GM13976 (cell line): ENCODE measurements at regions not wholly inside any gene's neighbourhood (a gene's known extent, or its start where the extent isn't known, plus 50 kb on each side); places are given as distances from the start of the nearest gene placed in this dataset.

Experiments used
- DNase-seq: peaks from one replicate; pipeline ENCODE4 v3.0.0; 2012; ENCODE audit warnings: low spot score
- in situ Hi-C: fragments of 300-500 bp; cut with MboI; formaldehyde crosslinking; loops from one replicate; pipeline ENCODE4 v1.12.0; 2022; ENCODE audit warnings: low sequenced_read_pairs, mixed read lengths, inconsistent platforms; ENCODE audit not compliant: unreplicated experiment
- TF ChIP-seq, protein P1 (sequence below): IDR thresholded peaks from 2 replicates; pipeline ENCODE4 v1.5.1; 2012; ENCODE audit warnings: borderline replicate concordance, mild to moderate bottlenecking; ENCODE audit not compliant: insufficient read depth; ENCODE audit errors: extremely low read depth, missing control alignments, control extremely low read depth

GRCh38 chr5:40033009-40033408, 608.2 kb upstream of the DAB2 start:
- no peak for DNase-seq
- TF ChIP-seq, protein P1, sequence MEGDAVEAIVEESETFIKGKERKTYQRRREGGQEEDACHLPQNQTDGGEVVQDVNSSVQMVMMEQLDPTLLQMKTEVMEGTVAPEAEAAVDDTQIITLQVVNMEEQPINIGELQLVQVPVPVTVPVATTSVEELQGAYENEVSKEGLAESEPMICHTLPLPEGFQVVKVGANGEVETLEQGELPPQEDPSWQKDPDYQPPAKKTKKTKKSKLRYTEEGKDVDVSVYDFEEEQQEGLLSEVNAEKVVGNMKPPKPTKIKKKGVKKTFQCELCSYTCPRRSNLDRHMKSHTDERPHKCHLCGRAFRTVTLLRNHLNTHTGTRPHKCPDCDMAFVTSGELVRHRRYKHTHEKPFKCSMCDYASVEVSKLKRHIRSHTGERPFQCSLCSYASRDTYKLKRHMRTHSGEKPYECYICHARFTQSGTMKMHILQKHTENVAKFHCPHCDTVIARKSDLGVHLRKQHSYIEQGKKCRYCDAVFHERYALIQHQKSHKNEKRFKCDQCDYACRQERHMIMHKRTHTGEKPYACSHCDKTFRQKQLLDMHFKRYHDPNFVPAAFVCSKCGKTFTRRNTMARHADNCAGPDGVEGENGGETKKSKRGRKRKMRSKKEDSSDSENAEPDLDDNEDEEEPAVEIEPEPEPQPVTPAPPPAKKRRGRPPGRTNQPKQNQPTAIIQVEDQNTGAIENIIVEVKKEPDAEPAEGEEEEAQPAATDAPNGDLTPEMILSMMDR: no peak
- in situ Hi-C loops: no loop called here

- DNase-seq: no peak
- in situ Hi-C loops: no loop called here
- TF ChIP-seq, protein P1: no peak
Measured at GRCh38 chr5:40030661-40031060, 605.9 kb upstream of the DAB2 start.

- in situ Hi-C loops: no loop called here
- TF ChIP-seq, protein P1: no peak
- DNase-seq: no peak
Measured at GRCh38 chr5:40029711-40030495, 605.1 kb upstream of the DAB2 start.

DNA sequence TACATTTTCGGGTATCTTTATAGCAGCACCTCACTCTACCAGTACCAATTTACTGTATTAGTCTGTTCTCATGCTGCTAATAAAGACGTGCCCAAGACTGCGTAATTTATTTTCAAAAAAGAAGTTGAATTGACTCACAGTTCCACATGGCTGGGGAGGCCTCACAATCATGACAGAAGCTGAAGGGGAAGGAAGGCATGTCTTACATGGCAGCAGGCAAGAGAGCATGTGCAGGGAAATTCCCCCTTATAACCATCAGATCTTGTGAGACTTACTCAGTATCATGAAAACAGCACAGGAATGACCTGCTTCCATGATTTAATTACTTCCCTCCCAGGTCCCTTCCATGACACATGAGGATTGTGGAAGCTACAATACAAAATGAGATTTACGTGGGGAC, 602.6 kb upstream of the DAB2 start:
- TF ChIP-seq, protein P1: no peak
- no peak for DNase-seq
- in situ Hi-C loops: no loop called here

GRCh38 chr5:40025586-40025985, 600.8 kb upstream of the DAB2 start:
- in situ Hi-C loops: no loop called here
- no peak for DNase-seq

GRCh38 chr5:40022057-40022456, 597.3 kb upstream of the DAB2 start:
- TF ChIP-seq, protein P1: no peak
- no peak for DNase-seq
- in situ Hi-C loops: no loop called here

More at GRCh38 chr5:40025586-40025985, 600.8 kb upstream of the DAB2 start:
- TF ChIP-seq, protein P1: no peak
